Tibial nerve (tissue), 4 donors: ENCODE measurements at regions not wholly inside any gene's neighbourhood (a gene's known extent, or its start where the extent isn't known, plus 50 kb on each side); places are given as distances from the start of the nearest gene placed in this dataset.

Experiments used
- CTCF ChIP-seq, 5 experiments: fragments of 200-600 bp in 3 of 5; fragments of 450-650 bp in 2 of 5; sonication (generic) in 3 of 5; IDR thresholded peaks; one replicate each; pipeline ENCODE4 v1.5.1; 2016 to 2019; ENCODE audit warnings: antibody characterized with exemption in 5 of 5, mild to moderate bottlenecking in 3 of 5, moderate library complexity in 2 of 5
- EP300 ChIP-seq, 2 donors: sonication (generic); formaldehyde crosslinking; IDR thresholded peaks; one replicate each; pipeline ENCODE4 v1.6.1; 2017; ENCODE audit warnings: antibody characterized with exemption in 2 of 2, mild to moderate bottlenecking in 1 of 2
- POLR2A ChIP-seq, 2 donors: fragments of 450-650 bp; IDR thresholded peaks; one replicate each; pipeline ENCODE4 v1.6.1; 2017; ENCODE audit warnings: antibody characterized with exemption in 2 of 2, mild to moderate bottlenecking in 2 of 2, moderate library complexity in 2 of 2

- TF ChIP-seq CTCF (IDR thresholded peaks at IDR 0.05): no peak
- no peak for TF ChIP-seq POLR2A (IDR thresholded peaks at IDR 0.05)
- no peak for TF ChIP-seq EP300 (IDR thresholded peaks at IDR 0.05)
Measured at GRCh38 chr2:58680755-58681310, 439.7 kb upstream of the FANCL start.
